ENCODE measurements at regions not wholly inside any gene's neighbourhood (a gene's known extent, or its start where the extent isn't known, plus 50 kb on each side); places are given as distances from the start of the nearest gene placed in this dataset.

GRCh38 chr6:80921861-80922460 is 815.5 kb downstream of the BCKDHB start:
- Histone ChIP-seq H2AFZ (ENCODE audit: low read depth, low read length, poor library complexity, severe bottlenecking) (no peak overlapping the region), H3K9me3 (ENCODE audit: control insufficient read depth in 1 of 2, insufficient read depth in 1 of 2, low read depth in 1 of 2, low read length in 2 of 2) (no peaks in the 10 kb centered on the region), H3K4me3 (replicated peaks in 1 of 2; ENCODE audit: low read depth in 1 of 2, low read length in 2 of 2) (no peak overlapping the region), H4K20me1 (ENCODE audit: insufficient read depth) (no peaks in the 10 kb centered on the region), H3K36me3 (ENCODE audit: control insufficient read depth in 1 of 2, insufficient read depth in 2 of 2, low read length in 2 of 2) (no peaks in the 10 kb centered on the region), H3K79me2 (ENCODE audit: insufficient read depth, low read length) (no peaks in the 10 kb centered on the region), H3K27me3 (ENCODE audit: insufficient read depth, low read length) (no peaks in the 10 kb centered on the region), H3K27ac (ENCODE audit: low read depth, low read length) (no peak overlapping the region), H3K9ac (ENCODE audit: low read length) (no peak overlapping the region), H3K4me2 (ENCODE audit: low read length) (no peak overlapping the region), H3K9me2 (ENCODE audit: insufficient read depth) (no peaks in the 10 kb centered on the region), H3K4me1 (ENCODE audit: control insufficient read depth in 1 of 2, insufficient read depth in 2 of 2, low read length in 2 of 2) (no peaks in the 10 kb centered on the region)
- ChIA-PET RAD21 (ENCODE audit: low non-redundant PET in 1 of 2, low total read pairs in 2 of 2, uncharacterized antibody in 2 of 2, unreplicated experiment in 2 of 2) (no interaction called here), CTCF (no interaction called here), POLR2A (no interaction called here)
- intact Hi-C loops (cut with micrococcal nuclease) = no loop called here
- no TSS peak for BruUV-seq (replicated peaks)
- TF ChIP-seq ZNF274 (IDR thresholded peaks at IDR 0.05; ENCODE audit: low read depth, low read length) (no peak), ATF3 (IDR thresholded peaks at IDR 0.05) (no peak), SRF (IDR thresholded peaks at IDR 0.05; ENCODE audit: low read depth) (no peak), CEBPB (IDR thresholded peaks at IDR 0.05; ENCODE audit: low read depth) (no peak), EGR1 (IDR thresholded peaks at IDR 0.05; ENCODE audit: low read depth) (no peak), CBX3 (IDR thresholded peaks at IDR 0.05; ENCODE audit: low read depth) (no peak)
- no peak for DNase-seq (ENCODE audit: low read depth, low spot score)
- ATAC-seq = no peak

GRCh38 chr6:80907831-80908230 is 801.4 kb downstream of the BCKDHB start:
- intact Hi-C loops (cut with micrococcal nuclease) = no loop called here
- RAD21 ChIA-PET (ENCODE audit: low non-redundant PET in 1 of 2, low total read pairs in 2 of 2, uncharacterized antibody in 2 of 2, unreplicated experiment in 2 of 2) = no interaction called here
- Histone ChIP-seq H3K4me2 (ENCODE audit: low read length) (no peak overlapping the region), H3K27ac (ENCODE audit: low read depth, low read length) (no peak overlapping the region), H3K27me3 (ENCODE audit: insufficient read depth, low read length) (no peaks in the 10 kb centered on the region), H3K4me3 (replicated peaks in 1 of 2; ENCODE audit: low read depth in 1 of 2, low read length in 2 of 2) (no peak overlapping the region), H3K36me3 (ENCODE audit: control insufficient read depth in 1 of 2, insufficient read depth in 2 of 2, low read length in 2 of 2) (no peaks in the 10 kb centered on the region), H3K9ac (ENCODE audit: low read length) (no peak overlapping the region), H3K4me1 (ENCODE audit: control insufficient read depth in 1 of 2, insufficient read depth in 2 of 2, low read length in 2 of 2) (no peaks in the 10 kb centered on the region), H2AFZ (ENCODE audit: low read depth, low read length, poor library complexity, severe bottlenecking) (no peak overlapping the region), H3K9me2 (ENCODE audit: insufficient read depth) (no peaks in the 10 kb centered on the region), H3K79me2 (ENCODE audit: insufficient read depth, low read length) (no peaks in the 10 kb centered on the region), H3K9me3 (ENCODE audit: control insufficient read depth in 1 of 2, insufficient read depth in 1 of 2, low read depth in 1 of 2, low read length in 2 of 2) (no peaks in the 10 kb centered on the region), H4K20me1 (ENCODE audit: insufficient read depth) (no peaks in the 10 kb centered on the region)
- POLR2A ChIA-PET = no interaction called here
- ATAC-seq (no peak), DNase-seq (ENCODE audit: low read depth, low spot score) (no peak)
- CTCF ChIA-PET = no interaction called here
- BruUV-seq (replicated peaks) = no TSS peak
- TF ChIP-seq EGR1 (IDR thresholded peaks at IDR 0.05; ENCODE audit: low read depth) (no peak), SRF (IDR thresholded peaks at IDR 0.05; ENCODE audit: low read depth) (no peak), ATF3 (IDR thresholded peaks at IDR 0.05) (no peak), JUND (IDR thresholded peaks at IDR 0.05) (no peak), ZBTB33 (IDR thresholded peaks at IDR 0.05; ENCODE audit: extremely low read depth, insufficient replicate concordance, low read length) (no peak), REST (IDR thresholded peaks at IDR 0.05; ENCODE audit: low read depth) (no peak), POLR2A (IDR thresholded peaks at IDR 0.05; ENCODE audit: borderline replicate concordance, extremely low read depth, insufficient read depth, insufficient read length) (no peak), ZNF274 (IDR thresholded peaks at IDR 0.05; ENCODE audit: low read depth, low read length) (no peak), CBX3 (IDR thresholded peaks at IDR 0.05; ENCODE audit: low read depth) (no peak), SP1 (IDR thresholded peaks at IDR 0.05; ENCODE audit: low read depth) (no peak), YY1 (IDR thresholded peaks at IDR 0.05; ENCODE audit: extremely low read depth, insufficient replicate concordance, low read depth, low read length) (no peak), TCF7L2 (IDR thresholded peaks at IDR 0.05; ENCODE audit: borderline replicate concordance, extremely low read depth, insufficient read depth, insufficient read length) (no peak), RAD21 (IDR thresholded peaks at IDR 0.05; ENCODE audit: low read depth) (no peak)
